NCI-H2107 treated with DMSO at 0.1 percent for 48 hours (cell line): ENCODE measurements at regions not wholly inside any gene's neighbourhood (a gene's known extent, or its start where the extent isn't known, plus 50 kb on each side); places are given as distances from the start of the nearest gene placed in this dataset.

Source experiments
- DNase-seq: peaks from one replicate; lab custom pipeline; 2025; ENCODE audit not compliant: unreplicated experiment; lab: John Stamatoyannopoulos, UW

DNA sequence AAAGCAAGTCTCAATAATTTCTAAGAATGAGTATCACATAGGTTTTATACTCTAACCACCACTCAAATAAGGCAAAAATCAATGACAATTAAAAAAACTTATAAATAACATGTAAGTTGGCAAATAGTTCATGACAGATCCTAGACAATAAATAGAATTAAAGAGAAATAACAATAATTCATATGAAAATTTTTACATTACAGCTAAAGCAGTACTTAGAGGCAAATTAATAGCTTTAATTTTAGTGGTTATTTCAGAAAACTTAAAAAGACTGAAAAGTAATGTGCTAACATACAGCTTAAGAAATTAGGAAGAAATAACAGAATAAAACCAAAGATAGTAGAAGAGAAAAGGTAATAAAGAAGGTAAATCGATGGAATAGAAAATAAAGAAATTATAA lies 179.9 kb upstream of the SPAG17 start:
- no peak for DNase-seq

GRCh38 chr1:118363396-118363795 lies 178.4 kb upstream of the SPAG17 start:
- no peak for DNase-seq

DNA sequence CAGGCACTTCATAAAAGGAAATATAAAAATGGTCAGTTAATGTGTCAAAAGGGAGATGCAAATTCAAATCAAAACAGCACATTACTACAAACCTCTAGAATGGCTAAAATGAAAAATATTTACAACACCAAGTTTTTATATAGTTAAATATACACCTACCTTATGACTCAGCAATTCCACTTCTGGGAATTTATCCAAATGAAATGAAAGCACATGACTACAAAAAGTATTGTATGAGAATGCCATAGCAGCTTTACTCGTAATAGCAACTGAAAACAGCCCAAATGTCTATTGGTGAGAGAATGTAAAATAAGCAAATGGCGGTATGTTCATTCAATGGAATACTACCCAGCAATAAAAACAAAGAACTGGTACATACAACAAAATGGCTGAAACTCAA lies 175.8 kb upstream of the SPAG17 start:
- no peak for DNase-seq

DNA sequence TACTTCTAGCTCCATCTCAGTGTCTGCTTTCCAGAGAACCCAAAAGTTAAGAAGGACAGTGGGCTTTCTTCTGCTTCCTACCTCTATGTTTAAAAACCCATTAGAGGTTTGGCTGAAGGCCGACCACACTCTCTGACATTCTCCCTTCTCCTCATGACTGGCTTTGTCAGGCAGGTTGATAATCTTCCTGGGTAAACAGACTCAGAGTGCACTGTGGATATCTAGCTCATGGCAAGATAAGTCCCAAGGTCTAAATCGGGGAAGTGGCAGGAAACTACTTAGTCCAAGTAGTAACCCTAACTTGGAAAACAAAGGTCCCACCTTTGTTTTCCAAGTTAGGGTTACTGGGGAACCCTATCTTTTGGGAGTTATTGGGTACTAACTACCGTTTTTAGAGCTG lies 161.9 kb upstream of the SPAG17 start:
- no peak for DNase-seq

- no peak for DNase-seq
Measured at GRCh38 chr1:118340928-118341910, 156.2 kb upstream of the SPAG17 start.

- DNase-seq = no peak
Measured at GRCh38 chr1:118339400-118340124, 154.5 kb upstream of the SPAG17 start.

GRCh38 chr1:118338936-118339335 lies 153.9 kb upstream of the SPAG17 start:
- no peak for DNase-seq

DNA sequence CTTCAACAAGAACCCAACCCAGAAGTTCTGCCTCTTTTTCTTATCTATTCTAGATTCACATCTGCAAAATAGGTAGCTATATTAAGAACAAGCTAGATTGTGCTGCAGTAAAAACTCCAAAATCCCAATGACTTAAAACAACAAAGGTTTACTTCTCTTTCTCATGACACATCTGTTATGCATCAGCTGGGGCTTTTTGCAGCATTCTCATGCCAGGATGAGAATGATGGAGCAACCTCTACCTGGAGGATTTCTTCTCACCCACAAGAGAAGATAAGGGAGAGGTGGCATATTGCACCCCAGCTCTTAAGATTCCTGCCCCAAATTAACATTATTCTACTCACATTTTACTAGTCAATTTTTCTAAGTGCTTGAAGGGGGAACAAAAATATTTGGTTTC lies 152.3 kb upstream of the SPAG17 start:
- DNase-seq = no peak

- DNase-seq = no peak
Measured at GRCh38 chr1:118335331-118335732, 150.3 kb upstream of the SPAG17 start.

- DNase-seq = no peak
Measured at GRCh38 chr1:118334506-118334905, 149.5 kb upstream of the SPAG17 start.

- DNase-seq = no peak
Measured at GRCh38 chr1:118333601-118334210, 148.7 kb upstream of the SPAG17 start.

- DNase-seq = no peak
Measured at GRCh38 chr1:118326960-118327629, 142.1 kb upstream of the SPAG17 start.

- no peak for DNase-seq
Measured at GRCh38 chr1:118325550-118326225, 140.7 kb upstream of the SPAG17 start.

DNA sequence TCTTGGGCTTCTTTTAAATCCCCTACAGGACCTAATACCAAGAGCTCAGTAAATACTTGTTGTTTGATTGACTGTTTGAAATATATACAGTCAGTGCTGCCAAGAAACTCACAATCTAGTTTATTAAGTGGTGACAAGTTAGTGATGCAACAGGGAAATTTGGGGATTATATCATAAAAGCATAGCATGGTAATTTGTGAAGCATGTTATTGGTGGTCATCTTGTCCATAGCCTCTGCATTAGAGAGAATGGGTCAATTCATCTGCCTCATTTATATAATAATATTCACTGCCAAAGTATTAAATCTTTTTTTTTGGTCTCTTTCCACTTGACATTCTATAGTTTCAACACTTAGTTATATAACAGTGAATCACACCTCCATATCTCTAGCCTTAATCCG lies 138.2 kb upstream of the SPAG17 start:
- DNase-seq = no peak

- no peak for DNase-seq
Measured at GRCh38 chr1:118322331-118322730, 137.3 kb upstream of the SPAG17 start.

DNA sequence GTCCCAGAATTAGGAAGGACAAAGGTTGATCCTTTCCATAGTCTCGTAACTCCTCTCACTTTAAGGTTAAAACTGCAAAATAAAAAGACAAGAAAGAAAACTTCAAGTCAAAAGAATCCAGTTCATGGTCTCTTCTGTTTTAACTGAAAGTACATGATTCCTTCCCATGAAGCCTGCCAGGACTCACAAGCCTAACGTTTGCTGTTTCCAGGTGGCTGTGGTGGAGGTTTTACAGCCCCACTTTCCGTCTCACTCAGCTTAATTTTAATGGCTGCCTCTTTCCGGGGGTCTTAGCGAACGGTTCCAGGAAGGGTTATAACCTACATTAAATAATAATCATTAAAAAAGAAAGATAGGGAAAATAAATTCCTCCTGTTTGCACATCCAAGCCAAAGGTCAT lies 136.8 kb upstream of the SPAG17 start:
- DNase-seq = no peak

GRCh38 chr1:118317842-118318614 lies 133.0 kb upstream of the SPAG17 start:
- no peak for DNase-seq

DNA sequence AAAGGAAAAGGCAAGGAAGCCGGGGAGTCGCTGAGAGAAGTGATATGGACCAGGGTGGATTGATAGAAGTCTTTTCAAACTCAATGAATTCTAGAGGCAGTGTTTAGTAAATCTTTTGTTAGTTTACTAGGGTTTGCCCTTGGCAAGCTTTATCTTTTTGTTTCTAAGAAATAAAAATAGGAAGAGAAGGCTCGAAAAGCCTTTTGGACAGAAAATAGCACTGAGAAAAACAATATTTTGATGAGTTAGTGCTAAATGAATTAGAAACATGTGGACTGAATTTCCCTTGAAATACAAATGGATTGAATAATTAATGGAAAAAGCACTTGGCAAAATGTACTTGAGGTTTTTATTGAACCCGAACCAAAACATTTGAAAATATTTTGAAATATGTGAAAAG lies 121.8 kb upstream of the SPAG17 start:
- DNase-seq = no peak

DNA sequence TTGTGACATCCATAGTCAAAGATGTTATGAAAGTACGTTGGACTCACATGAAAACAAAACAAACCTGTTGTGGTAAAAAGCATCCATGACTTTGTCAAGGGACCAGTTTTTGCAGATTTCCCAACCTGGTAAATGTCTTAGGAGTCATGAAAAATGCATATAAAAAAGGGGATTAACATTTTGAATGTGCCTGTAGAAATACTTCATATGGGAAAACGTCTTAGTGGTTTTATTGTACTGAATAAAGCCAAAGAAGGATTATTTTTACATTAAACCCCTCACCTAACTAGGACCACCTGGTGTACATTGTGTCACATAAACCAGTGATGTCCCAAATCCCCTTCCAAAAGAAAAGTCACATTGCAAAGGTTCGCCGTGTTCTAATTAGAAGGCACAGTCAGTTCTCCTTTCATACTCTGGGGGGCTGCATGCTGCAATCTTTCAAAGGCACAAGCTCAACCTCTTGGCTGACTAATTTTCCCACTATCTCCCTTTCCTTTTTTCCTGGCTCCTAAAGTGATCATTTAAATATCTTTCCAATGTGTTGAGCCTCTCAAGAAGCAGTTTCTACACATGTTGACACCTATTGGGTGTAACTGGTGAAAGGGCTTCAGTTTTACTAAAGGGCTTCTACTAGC lies 119.8 kb upstream of the SPAG17 start:
- no peak for DNase-seq
